ENCODE measurements at regions not wholly inside any gene's neighbourhood (a gene's known extent, or its start where the extent isn't known, plus 50 kb on each side); places are given as distances from the start of the nearest gene placed in this dataset.

GRCh38 chr12:94706250-94706661 is 55.9 kb upstream of the TMCC3 start:
- DNase-seq: no peak

GRCh38 chr12:94705676-94706075 is 55.3 kb upstream of the TMCC3 start:
- DNase-seq: no peak

- DNase-seq: no peak
Measured at GRCh38 chr12:94704452-94705306, 54.3 kb upstream of the TMCC3 start.

- DNase-seq: no peak
Measured at GRCh38 chr12:94702696-94703095, 52.3 kb upstream of the TMCC3 start.

GRCh38 chr12:94701711-94702110 is 51.4 kb upstream of the TMCC3 start:
- no peak for DNase-seq

GRCh38 chr12:94700662-94701061 is 50.3 kb upstream of the TMCC3 start:
- DNase-seq: no peak
